ENCODE measurements at regions not wholly inside any gene's neighbourhood (a gene's known extent, or its start where the extent isn't known, plus 50 kb on each side); places are given as distances from the start of the nearest gene placed in this dataset.
A peak's percentile ranks its signal among the peaks of the same experiment; 100 is the strongest.

DNA sequence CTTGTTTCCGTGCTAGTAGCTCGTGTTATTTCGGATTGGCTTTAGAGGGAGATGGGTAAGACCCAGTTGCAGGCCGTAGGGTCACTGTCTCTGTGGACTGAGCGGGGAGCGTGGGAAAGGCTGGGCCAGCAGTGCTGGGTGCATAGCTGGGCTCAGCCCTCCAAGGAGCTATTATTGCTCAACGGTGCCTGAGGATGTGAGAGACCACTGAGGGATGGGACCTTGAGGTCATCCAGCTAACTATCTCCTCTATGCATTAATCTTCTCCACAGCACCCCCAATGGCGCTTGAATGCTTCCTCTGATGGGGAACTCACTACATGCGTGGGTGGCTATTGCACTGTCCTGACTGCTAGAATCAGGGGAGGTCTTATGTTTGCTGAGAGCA, 126.1 kb upstream of the FOXF1 start:
- Histone ChIP-seq H3K4me1 (ENCODE audit: control insufficient read depth in 1 of 2, insufficient read depth in 2 of 2, low read length in 2 of 2) (peaks cover 12 to 37% of the 10 kb centered on the region in 2 experiments), H3K9ac (ENCODE audit: low read length) (no peak overlapping the region), H3K4me2 (ENCODE audit: low read length) (peak overlapping the region; percentile 1; the same call in 1 of the 2 replicates), H3K9me3 (ENCODE audit: control insufficient read depth in 1 of 2, insufficient read depth in 1 of 2, low read depth in 1 of 2, low read length in 2 of 2) (no peaks in the 10 kb centered on the region), H3K36me3 (ENCODE audit: control insufficient read depth in 1 of 2, insufficient read depth in 2 of 2, low read length in 2 of 2) (no peaks in the 10 kb centered on the region), H3K9me2 (ENCODE audit: insufficient read depth) (no peaks in the 10 kb centered on the region), H3K4me3 (replicated peaks in 1 of 2; ENCODE audit: low read depth in 1 of 2, low read length in 2 of 2) (no peak overlapping the region), H3K27me3 (ENCODE audit: insufficient read depth, low read length) (no peaks in the 10 kb centered on the region), H3K27ac (ENCODE audit: low read depth, low read length) (no peak overlapping the region), H3K79me2 (ENCODE audit: insufficient read depth, low read length) (no peaks in the 10 kb centered on the region), H4K20me1 (ENCODE audit: insufficient read depth) (no peaks in the 10 kb centered on the region), H2AFZ (ENCODE audit: low read depth, low read length, poor library complexity, severe bottlenecking) (no peak overlapping the region)
- ATAC-seq = no peak
- CTCF ChIA-PET = no interaction called here
- BruUV-seq (replicated peaks) = no TSS peak
- no peak for TF ChIP-seq ZFX (IDR thresholded peaks at IDR 0.05)
- TF ChIP-seq POLR2AphosphoS5 (IDR thresholded peaks at IDR 0.05; ENCODE audit: low read depth, low read length) = no peak
- TF ChIP-seq SIN3A (IDR thresholded peaks at IDR 0.05; ENCODE audit: low read depth) = no peak
- no peak for TF ChIP-seq ELF1 (IDR thresholded peaks at IDR 0.05; ENCODE audit: borderline replicate concordance, low read depth)
- TF ChIP-seq YY1 (IDR thresholded peaks at IDR 0.05; ENCODE audit: extremely low read depth, insufficient replicate concordance, low read depth, low read length) = no peak
- TF ChIP-seq SRF (IDR thresholded peaks at IDR 0.05; ENCODE audit: low read depth) = no peak
- DNase-seq (ENCODE audit: low read depth, low spot score) = no peak
- intact Hi-C loops (cut with micrococcal nuclease) = no loop called here
- RAD21 ChIA-PET (ENCODE audit: low non-redundant PET in 1 of 2, low total read pairs in 2 of 2, uncharacterized antibody in 2 of 2, unreplicated experiment in 2 of 2) = interaction anchor here in 1 of 2 experiments (0.7 kb wide), 1 partner anchor 989 kb away, joined by 3 read pairs; no protein-coding TSS in a partner anchor
- POLR2A ChIA-PET = no interaction called here

DNA sequence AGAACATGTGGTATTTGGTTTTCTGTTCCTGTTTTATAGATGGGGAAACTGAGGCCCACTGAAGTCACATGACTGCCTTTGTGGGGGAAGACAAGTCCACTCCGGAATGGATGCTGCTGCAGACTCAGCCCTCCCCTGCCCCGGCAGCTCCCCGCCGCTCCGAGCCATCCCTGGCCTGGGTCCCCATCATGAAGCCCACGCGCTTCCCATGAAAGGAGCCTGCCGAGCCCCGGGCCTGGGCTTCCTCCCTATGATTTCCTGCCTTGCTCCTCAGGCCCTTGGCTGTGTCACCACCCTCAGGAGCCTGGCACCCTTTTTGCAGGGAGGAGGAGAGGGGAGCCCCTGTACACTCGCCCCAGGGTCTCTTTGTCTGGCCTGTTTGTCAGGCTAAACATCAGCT, 125.3 kb upstream of the FOXF1 start:
- Histone ChIP-seq H3K4me2 (ENCODE audit: low read length) (no peak overlapping the region), H2AFZ (ENCODE audit: low read depth, low read length, poor library complexity, severe bottlenecking) (no peak overlapping the region), H3K9ac (ENCODE audit: low read length) (no peak overlapping the region), H3K9me2 (ENCODE audit: insufficient read depth) (no peaks in the 10 kb centered on the region), H3K4me1 (ENCODE audit: control insufficient read depth in 1 of 2, insufficient read depth in 2 of 2, low read length in 2 of 2) (peaks cover 12 to 37% of the 10 kb centered on the region in 2 experiments), H3K79me2 (ENCODE audit: insufficient read depth, low read length) (no peaks in the 10 kb centered on the region), H3K4me3 (replicated peaks in 1 of 2; ENCODE audit: low read depth in 1 of 2, low read length in 2 of 2) (no peak overlapping the region), H3K27ac (ENCODE audit: low read depth, low read length) (no peak overlapping the region), H3K27me3 (ENCODE audit: insufficient read depth, low read length) (no peaks in the 10 kb centered on the region), H3K9me3 (ENCODE audit: control insufficient read depth in 1 of 2, insufficient read depth in 1 of 2, low read depth in 1 of 2, low read length in 2 of 2) (no peaks in the 10 kb centered on the region), H4K20me1 (ENCODE audit: insufficient read depth) (no peaks in the 10 kb centered on the region), H3K36me3 (ENCODE audit: control insufficient read depth in 1 of 2, insufficient read depth in 2 of 2, low read length in 2 of 2) (no peaks in the 10 kb centered on the region)
- ChIA-PET RAD21 (ENCODE audit: low non-redundant PET in 1 of 2, low total read pairs in 2 of 2, uncharacterized antibody in 2 of 2, unreplicated experiment in 2 of 2) (no interaction called here), CTCF (no interaction called here), POLR2A (no interaction called here)
- BruUV-seq (replicated peaks) = no TSS peak
- intact Hi-C loops (cut with micrococcal nuclease) = no loop called here
- ATAC-seq = no peak
- TF ChIP-seq ATF3 (IDR thresholded peaks at IDR 0.05) (no peak), EGR1 (IDR thresholded peaks at IDR 0.05; ENCODE audit: low read depth) (no peak), ELF1 (IDR thresholded peaks at IDR 0.05; ENCODE audit: borderline replicate concordance, low read depth) (no peak), SP1 (IDR thresholded peaks at IDR 0.05; ENCODE audit: low read depth) (no peak), SIN3A (IDR thresholded peaks at IDR 0.05; ENCODE audit: low read depth) (no peak), POLR2A (IDR thresholded peaks at IDR 0.05; ENCODE audit: borderline replicate concordance, extremely low read depth, insufficient read depth, insufficient read length) (no peak), ZBTB33 (IDR thresholded peaks at IDR 0.05; ENCODE audit: extremely low read depth, insufficient replicate concordance, low read length) (no peak), CBX3 (IDR thresholded peaks at IDR 0.05; ENCODE audit: low read depth) (no peak), JUND (IDR thresholded peaks at IDR 0.05) (no peak), CEBPB (IDR thresholded peaks at IDR 0.05; ENCODE audit: low read depth) (no peak), TCF7L2 (IDR thresholded peaks at IDR 0.05; ENCODE audit: borderline replicate concordance, extremely low read depth, insufficient read depth, insufficient read length) (no peak), YY1 (IDR thresholded peaks at IDR 0.05; ENCODE audit: extremely low read depth, insufficient replicate concordance, low read depth, low read length) (no peak), EZH2phosphoT487 (IDR thresholded peaks at IDR 0.05; ENCODE audit: borderline replicate concordance) (no peak), POLR2AphosphoS5 (IDR thresholded peaks at IDR 0.05; ENCODE audit: low read depth, low read length) (no peak), RAD21 (IDR thresholded peaks at IDR 0.05; ENCODE audit: low read depth) (no peak), FOSL1 (IDR thresholded peaks at IDR 0.05; ENCODE audit: low read depth) (no peak)
- no peak for DNase-seq (ENCODE audit: low read depth, low spot score)
